ENCODE measurements at regions not wholly inside any gene's neighbourhood (a gene's known extent, or its start where the extent isn't known, plus 50 kb on each side); places are given as distances from the start of the nearest gene placed in this dataset.

DNA sequence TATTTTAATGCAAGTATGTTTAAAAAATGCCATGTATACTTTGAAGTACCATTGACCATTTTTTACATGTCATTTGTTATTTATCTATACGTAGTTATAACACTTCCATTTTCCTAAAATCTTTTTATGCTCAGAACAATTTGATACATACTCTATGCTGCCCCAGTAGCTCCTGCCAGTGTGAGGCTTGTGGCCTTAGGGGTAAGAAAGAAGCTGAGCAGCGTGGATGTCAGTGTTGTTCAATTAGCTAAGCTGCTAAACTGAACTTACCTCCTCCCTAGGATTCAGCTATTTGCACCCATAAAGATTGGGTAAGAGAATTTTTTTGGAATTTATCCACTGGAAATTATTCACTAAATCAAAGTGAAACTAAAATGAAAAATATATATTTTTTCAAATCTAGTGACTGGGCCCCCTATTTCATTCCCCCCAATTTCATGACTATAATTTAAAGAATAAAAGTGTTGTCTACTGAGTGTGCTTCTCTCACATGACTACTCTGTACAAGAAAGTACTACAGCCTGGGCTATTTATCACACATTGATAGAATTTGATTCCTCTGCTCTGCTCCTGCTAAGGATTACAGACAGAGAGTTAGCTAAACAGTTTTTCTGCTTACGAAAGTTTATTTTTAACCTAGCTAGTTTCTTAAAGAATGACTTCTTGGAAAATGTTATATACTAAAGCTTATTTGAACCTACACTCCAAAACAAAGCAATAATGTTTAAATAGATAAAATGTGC is 1030.3 kb upstream of the ADGRL4 start:
- TF ChIP-seq, protein P1, sequence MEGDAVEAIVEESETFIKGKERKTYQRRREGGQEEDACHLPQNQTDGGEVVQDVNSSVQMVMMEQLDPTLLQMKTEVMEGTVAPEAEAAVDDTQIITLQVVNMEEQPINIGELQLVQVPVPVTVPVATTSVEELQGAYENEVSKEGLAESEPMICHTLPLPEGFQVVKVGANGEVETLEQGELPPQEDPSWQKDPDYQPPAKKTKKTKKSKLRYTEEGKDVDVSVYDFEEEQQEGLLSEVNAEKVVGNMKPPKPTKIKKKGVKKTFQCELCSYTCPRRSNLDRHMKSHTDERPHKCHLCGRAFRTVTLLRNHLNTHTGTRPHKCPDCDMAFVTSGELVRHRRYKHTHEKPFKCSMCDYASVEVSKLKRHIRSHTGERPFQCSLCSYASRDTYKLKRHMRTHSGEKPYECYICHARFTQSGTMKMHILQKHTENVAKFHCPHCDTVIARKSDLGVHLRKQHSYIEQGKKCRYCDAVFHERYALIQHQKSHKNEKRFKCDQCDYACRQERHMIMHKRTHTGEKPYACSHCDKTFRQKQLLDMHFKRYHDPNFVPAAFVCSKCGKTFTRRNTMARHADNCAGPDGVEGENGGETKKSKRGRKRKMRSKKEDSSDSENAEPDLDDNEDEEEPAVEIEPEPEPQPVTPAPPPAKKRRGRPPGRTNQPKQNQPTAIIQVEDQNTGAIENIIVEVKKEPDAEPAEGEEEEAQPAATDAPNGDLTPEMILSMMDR (conservative IDR thresholded peaks at IDR 0.05), result no peak
- no peak overlapping the region for H3K27ac ChIP-seq

DNA sequence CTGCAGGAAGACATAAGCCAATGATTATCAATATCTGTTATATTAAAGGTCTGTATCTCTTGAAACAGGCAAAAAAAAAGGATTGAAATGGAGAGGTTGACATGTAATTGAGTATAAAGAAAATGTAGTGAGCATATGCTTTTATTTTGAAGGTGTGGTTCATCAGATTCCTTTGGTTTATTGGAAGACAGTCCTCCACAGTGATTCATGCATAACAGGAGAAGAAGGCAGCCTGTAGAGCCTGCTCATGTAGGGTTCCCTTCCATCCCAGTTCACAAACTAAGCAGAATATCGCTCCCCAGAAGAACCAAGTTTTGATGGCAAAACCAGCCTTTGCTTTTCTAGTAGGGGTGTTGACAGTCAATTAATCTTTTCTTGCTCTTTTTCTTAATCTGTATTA is 1016.8 kb upstream of the ADGRL4 start:
- TF ChIP-seq, protein P1 (conservative IDR thresholded peaks at IDR 0.05), result no peak
- no peak overlapping the region for H3K27ac ChIP-seq

DNA sequence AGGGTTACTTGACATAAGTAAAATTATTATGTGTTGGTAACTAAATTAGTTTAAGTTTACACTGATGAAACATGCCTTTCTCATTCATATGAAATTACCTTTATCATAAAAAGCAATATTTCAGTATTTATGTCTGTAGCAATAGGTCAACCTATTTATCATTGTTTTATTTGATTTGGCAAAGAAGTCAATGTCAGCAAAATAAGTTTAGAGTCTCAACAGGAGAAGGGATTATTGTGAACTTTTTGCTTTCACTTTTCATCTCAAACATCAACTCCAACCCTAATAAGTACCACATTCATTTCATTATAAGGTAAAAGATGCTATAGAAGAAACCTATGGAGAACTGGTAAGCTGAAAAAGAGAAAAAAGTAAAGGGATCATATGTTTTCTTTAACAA is 1015.4 kb upstream of the ADGRL4 start:
- H3K27ac ChIP-seq, result no peak overlapping the region
- TF ChIP-seq, protein P1 (conservative IDR thresholded peaks at IDR 0.05), result no peak

DNA sequence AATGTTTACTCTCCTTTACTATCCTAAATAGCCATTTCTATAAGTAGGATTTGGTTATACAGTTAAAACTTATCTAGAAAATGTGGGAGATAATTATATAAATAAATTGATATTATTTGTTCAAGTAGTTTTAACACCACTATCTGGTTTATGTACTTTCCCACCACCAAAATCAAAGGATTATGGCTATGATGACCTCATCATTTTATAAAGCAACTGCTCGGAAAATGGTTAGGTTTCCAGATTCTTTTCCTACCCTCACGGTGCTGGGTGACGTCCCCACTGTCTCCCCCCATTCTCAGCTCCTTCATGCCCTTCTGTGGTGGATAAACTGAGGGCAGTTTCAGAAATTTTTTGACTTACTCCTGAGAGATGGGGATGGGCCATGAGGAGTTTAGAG is 1011.8 kb upstream of the ADGRL4 start:
- TF ChIP-seq, protein P1 (conservative IDR thresholded peaks at IDR 0.05), result no peak

DNA sequence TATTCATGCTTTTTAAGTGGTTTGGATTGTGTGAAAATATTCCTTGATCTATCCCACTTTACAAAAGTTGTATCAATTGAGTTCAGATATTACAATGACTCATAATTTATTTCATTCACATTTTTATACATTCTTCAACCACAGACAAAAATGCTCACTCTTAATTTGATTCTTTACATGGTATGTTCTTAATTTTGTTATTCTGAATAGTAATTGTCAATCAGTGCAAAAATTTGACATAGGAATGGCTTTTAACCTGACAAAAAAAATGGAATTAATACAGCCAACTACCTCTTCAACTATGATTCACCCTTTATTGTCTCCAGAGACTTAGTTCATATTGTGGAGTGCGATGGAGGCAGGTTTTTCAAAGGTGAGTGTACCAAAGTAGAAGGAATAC is 1002.4 kb upstream of the ADGRL4 start:
- TF ChIP-seq, protein P1 (conservative IDR thresholded peaks at IDR 0.05), result no peak
- H3K27ac ChIP-seq, result no peak overlapping the region

More for the DNA sequence above, 1011.8 kb upstream of the ADGRL4 start:
- no peak overlapping the region for H3K27ac ChIP-seq

DNA sequence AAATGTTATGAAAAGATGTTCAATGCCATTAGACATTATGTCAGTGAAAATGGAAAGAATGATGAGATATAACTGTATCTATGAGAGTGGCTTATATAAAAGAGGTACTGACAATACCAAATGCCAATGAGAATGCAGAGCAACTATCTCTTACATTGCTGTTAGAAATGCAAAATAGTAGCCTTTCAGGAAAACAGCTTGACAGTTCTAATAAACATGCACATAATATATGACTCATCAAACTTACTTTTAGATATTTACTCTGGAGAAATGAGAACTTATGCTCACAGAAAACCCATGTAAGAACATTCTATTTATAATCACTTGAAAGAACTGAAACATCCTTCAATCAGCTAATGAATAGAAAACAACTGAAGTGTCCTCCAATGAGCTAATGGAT is 996.7 kb upstream of the ADGRL4 start:
- no peak overlapping the region for H3K27ac ChIP-seq
- TF ChIP-seq, protein P1 (conservative IDR thresholded peaks at IDR 0.05), result no peak

DNA sequence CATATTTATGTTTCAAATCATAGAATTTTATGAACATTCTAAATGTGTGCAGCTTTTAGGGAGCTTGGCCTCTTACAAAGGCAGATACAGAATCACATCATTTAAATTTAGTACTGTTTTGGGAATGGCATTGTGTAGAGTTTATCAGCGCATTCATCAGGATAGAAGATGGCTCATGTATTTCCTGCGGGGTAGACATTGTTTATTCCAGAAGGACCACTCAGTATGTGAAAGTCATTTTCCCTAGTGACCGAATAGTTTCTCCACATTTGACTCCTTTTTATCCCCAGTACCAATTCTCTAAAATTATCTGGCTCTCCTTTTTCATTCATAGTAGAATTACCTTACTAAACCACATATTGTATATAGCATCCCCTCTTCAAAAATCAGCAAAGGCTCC is 981.9 kb upstream of the ADGRL4 start:
- no peak overlapping the region for H3K27ac ChIP-seq
- TF ChIP-seq, protein P1 (conservative IDR thresholded peaks at IDR 0.05), result no peak
